GM12878 (cell line): ENCODE measurements at regions not wholly inside any gene's neighbourhood (a gene's known extent, or its start where the extent isn't known, plus 50 kb on each side); places are given as distances from the start of the nearest gene placed in this dataset.

Experiments
- BACH1 ChIP-seq: fragments of 450-650 bp; IDR thresholded peaks from 2 replicates; pipeline ENCODE4 v1.6.1; 2017; ENCODE audit warnings: mild to moderate bottlenecking, borderline replicate concordance
- EP300 ChIP-seq, 2 experiments: fragments of 150-350 bp in 1 of 2; IDR thresholded peaks; 2 replicates each; pipeline ENCODE4 v1.6.1; 2011 to 2012; ENCODE audit warnings: low read depth in 2 of 2, low read length in 2 of 2, borderline replicate concordance in 1 of 2, improper control_type of control experiment in 1 of 2, inconsistent platforms in 1 of 2; ENCODE audit not compliant: control insufficient read depth in 1 of 2
- EZH2 ChIP-seq: IDR thresholded peaks from 2 replicates; pipeline ENCODE4 v1.6.1; 2012; ENCODE audit warnings: low read depth, mild to moderate bottlenecking, control low read depth, inconsistent platforms, low read length, borderline replicate concordance; ENCODE audit not compliant: control insufficient read depth
- GATAD2B ChIP-seq: fragments of 450-650 bp; conservative IDR thresholded peaks from 2 replicates; pipeline ENCODE4 v1.6.1; 2017; ENCODE audit warnings: low read depth, mild to moderate bottlenecking, moderate library complexity
- MAX ChIP-seq: IDR thresholded peaks from 2 replicates; pipeline ENCODE4 v1.6.1; 2012; ENCODE audit warnings: low read depth, low read length, improper control_type of control experiment
- POLR2AphosphoS5 ChIP-seq: IDR thresholded peaks from 2 replicates; pipeline ENCODE4 v1.6.1; 2011; ENCODE audit warnings: mild to moderate bottlenecking, low read length, inconsistent platforms
- SIN3A ChIP-seq: IDR thresholded peaks from 2 replicates; pipeline ENCODE4 v1.6.1; 2012; ENCODE audit warnings: low read depth, low read length, improper control_type of control experiment
- TF ChIP-seq, protein P1 (sequence below): IDR thresholded peaks from 2 replicates; pipeline ENCODE4 v1.6.1; 2012; ENCODE audit warnings: low read depth, low read length, improper control_type of control experiment
- TF ChIP-seq, protein P2 (sequence below): IDR thresholded peaks from 2 replicates; pipeline ENCODE4 v1.6.1; 2011; ENCODE audit warnings: mild to moderate bottlenecking, low read depth, low read length, moderate library complexity; ENCODE audit not compliant: insufficient replicate concordance

DNA sequence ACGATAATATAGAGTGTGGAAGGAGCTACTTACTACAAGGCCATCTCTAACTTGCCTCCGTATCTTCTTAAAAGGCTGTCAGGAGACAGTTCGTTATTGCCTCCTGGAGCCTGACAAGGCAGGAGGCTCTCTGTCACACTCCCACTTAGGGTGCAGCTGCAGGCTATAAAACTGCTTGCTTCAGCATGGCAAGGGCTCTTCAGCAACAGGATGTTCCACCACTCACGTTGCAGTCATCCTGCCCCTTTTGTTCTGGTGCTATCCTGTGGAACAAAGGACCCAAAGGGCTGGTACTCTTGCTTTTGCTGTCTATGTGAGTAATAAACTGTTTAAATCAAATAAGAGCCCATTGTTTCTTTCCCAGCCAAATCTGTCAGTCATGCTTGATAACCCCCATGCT lies 508.9 kb downstream of the NTRK2 start:
- TF ChIP-seq POLR2AphosphoS5, result no peak
- TF ChIP-seq, protein P1, sequence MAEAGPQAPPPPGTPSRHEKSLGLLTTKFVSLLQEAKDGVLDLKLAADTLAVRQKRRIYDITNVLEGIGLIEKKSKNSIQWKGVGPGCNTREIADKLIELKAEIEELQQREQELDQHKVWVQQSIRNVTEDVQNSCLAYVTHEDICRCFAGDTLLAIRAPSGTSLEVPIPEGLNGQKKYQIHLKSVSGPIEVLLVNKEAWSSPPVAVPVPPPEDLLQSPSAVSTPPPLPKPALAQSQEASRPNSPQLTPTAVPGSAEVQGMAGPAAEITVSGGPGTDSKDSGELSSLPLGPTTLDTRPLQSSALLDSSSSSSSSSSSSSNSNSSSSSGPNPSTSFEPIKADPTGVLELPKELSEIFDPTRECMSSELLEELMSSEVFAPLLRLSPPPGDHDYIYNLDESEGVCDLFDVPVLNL, result no peak
- no peak for TF ChIP-seq SIN3A
- no peak for TF ChIP-seq BACH1
- TF ChIP-seq GATAD2B, result no peak
- TF ChIP-seq MAX, result no peak
- TF ChIP-seq EP300 (IDR thresholded peaks at IDR 0.05; ENCODE audit: borderline replicate concordance in 1 of 2, control insufficient read depth in 1 of 2, low read depth in 2 of 2, low read length in 2 of 2), result no peak
- TF ChIP-seq, protein P2, sequence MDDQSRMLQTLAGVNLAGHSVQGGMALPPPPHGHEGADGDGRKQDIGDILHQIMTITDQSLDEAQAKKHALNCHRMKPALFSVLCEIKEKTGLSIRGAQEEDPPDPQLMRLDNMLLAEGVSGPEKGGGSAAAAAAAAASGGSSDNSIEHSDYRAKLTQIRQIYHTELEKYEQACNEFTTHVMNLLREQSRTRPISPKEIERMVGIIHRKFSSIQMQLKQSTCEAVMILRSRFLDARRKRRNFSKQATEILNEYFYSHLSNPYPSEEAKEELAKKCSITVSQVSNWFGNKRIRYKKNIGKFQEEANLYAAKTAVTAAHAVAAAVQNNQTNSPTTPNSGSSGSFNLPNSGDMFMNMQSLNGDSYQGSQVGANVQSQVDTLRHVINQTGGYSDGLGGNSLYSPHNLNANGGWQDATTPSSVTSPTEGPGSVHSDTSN, result no peak
- no peak for TF ChIP-seq EZH2
